22Rv1 (cell line): ENCODE measurements at regions not wholly inside any gene's neighbourhood (a gene's known extent, or its start where the extent isn't known, plus 50 kb on each side); places are given as distances from the start of the nearest gene placed in this dataset.

Experiments used
- CTCF ChIP-seq: fragments of 450-650 bp; IDR thresholded peaks from 2 replicates; pipeline ENCODE4 v1.5.1; 2017; ENCODE audit warnings: mild to moderate bottlenecking
- ZFX ChIP-seq: fragments of 450-650 bp; IDR thresholded peaks from 2 replicates; pipeline ENCODE4 v1.6.1; 2017; ENCODE audit warnings: antibody characterized with exemption, borderline replicate concordance

GRCh38 chr7:35487841-35488240 lies 207.1 kb downstream of the HERPUD2 start:
- TF ChIP-seq CTCF = no peak
- TF ChIP-seq ZFX = no peak
